ENCODE measurements at regions not wholly inside any gene's neighbourhood (a gene's known extent, or its start where the extent isn't known, plus 50 kb on each side); places are given as distances from the start of the nearest gene placed in this dataset.

DNA sequence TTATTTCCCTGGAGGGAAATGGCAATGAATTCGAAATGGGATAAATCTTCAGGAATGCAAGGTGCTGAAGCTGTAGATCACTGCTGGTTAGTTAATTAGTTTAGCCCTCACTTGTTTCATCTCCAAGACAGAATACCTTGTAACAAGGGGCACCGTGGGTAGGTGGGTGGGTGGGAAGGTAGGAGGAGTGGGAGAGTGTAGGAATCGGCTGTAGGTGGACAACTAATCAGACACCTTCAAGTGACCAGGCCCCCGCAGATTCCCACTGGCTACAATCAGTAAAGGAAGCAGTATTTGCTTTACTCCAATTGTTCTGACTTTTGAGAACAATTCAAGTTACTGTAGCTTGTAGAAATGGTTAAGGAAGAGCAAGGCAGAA, 293.7 kb downstream of the TLE1 start:
- H3K36me3 ChIP-seq, result no peaks in the 10 kb centered on the region
- H3K79me2 ChIP-seq (ENCODE audit: low read depth), result no peaks in the 10 kb centered on the region
- H3K4me1 ChIP-seq, result peaks cover 23% of the 10 kb centered on the region
- no peaks in the 10 kb centered on the region for H3K36me3 Mint-ChIP-seq
- peaks cover 9% of the 10 kb centered on the region for H3F3A ChIP-seq (ENCODE audit: low read depth)
- H3K9me3 Mint-ChIP-seq, result no peaks in the 10 kb centered on the region
- no peak overlapping the region for H3K27ac Mint-ChIP-seq
- DNase-seq (ENCODE audit: low spot score), result no peak
- no peaks in the 10 kb centered on the region for H3K27me3 ChIP-seq
- H2AFZ ChIP-seq (replicated peaks), result no peak overlapping the region
- H3K27ac ChIP-seq, result no peak overlapping the region
- H3K4me3 Mint-ChIP-seq, result no peak overlapping the region
- TF ChIP-seq EZH2 (IDR thresholded peaks at IDR 0.05), result no peak
- TF ChIP-seq, protein P1, sequence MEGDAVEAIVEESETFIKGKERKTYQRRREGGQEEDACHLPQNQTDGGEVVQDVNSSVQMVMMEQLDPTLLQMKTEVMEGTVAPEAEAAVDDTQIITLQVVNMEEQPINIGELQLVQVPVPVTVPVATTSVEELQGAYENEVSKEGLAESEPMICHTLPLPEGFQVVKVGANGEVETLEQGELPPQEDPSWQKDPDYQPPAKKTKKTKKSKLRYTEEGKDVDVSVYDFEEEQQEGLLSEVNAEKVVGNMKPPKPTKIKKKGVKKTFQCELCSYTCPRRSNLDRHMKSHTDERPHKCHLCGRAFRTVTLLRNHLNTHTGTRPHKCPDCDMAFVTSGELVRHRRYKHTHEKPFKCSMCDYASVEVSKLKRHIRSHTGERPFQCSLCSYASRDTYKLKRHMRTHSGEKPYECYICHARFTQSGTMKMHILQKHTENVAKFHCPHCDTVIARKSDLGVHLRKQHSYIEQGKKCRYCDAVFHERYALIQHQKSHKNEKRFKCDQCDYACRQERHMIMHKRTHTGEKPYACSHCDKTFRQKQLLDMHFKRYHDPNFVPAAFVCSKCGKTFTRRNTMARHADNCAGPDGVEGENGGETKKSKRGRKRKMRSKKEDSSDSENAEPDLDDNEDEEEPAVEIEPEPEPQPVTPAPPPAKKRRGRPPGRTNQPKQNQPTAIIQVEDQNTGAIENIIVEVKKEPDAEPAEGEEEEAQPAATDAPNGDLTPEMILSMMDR (IDR thresholded peaks at IDR 0.05), result no peak
- no peak for TF ChIP-seq EZH2phosphoT487 (IDR thresholded peaks at IDR 0.05)
- H3K9me3 ChIP-seq (ENCODE audit: low read depth), result no peaks in the 10 kb centered on the region
- peaks cover 4% of the 10 kb centered on the region for H3K27me3 Mint-ChIP-seq (ENCODE audit: insufficient read depth, low read depth)
- no peak overlapping the region for H3K4me3 ChIP-seq
- H3K9ac ChIP-seq, result no peak overlapping the region
- peaks cover 21% of the 10 kb centered on the region for H3K4me1 Mint-ChIP-seq
- H3K4me2 ChIP-seq, result no peak overlapping the region
- no peaks in the 10 kb centered on the region for H4K20me1 ChIP-seq (ENCODE audit: low read depth)

DNA sequence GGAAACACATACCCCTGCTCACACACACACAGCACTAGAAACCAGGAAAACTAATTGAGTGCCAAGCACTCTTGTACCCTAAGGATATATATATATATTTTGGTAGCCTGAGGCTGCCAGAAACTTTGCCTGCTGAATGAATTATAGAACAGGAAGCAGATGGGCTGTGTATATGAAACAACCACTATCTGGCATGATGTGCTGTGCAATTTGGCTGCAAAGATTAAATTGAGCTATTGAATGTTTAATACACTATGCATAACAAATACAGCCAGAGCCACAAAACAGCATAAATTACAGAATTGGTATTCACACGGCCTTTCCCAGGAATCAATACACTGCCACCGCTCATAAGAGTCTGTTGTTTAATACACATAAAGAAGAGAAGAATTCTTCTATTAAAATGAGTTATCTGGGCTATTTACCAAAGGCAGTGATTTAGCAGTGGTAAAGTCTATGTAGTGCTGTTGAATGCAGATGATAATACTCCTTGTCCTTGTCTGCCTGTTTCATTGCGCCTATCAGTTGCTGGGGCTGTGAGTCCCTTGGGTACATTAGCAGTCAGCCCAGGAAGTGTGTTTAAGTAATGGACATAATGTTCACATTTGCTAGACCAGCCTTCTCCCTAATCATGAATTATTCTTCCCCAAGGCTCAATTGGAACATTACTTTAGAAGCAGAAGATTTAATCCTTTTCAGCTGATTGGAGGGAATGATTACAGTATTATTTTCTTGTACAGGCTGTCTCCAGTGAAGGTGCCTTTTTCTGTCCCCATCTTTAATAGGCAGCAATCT, 294.3 kb downstream of the TLE1 start:
- peaks cover 24% of the 10 kb centered on the region for H3K4me1 Mint-ChIP-seq
- no peak overlapping the region for H3K4me3 Mint-ChIP-seq
- peaks cover 9% of the 10 kb centered on the region for H3F3A ChIP-seq (ENCODE audit: low read depth)

DNA sequence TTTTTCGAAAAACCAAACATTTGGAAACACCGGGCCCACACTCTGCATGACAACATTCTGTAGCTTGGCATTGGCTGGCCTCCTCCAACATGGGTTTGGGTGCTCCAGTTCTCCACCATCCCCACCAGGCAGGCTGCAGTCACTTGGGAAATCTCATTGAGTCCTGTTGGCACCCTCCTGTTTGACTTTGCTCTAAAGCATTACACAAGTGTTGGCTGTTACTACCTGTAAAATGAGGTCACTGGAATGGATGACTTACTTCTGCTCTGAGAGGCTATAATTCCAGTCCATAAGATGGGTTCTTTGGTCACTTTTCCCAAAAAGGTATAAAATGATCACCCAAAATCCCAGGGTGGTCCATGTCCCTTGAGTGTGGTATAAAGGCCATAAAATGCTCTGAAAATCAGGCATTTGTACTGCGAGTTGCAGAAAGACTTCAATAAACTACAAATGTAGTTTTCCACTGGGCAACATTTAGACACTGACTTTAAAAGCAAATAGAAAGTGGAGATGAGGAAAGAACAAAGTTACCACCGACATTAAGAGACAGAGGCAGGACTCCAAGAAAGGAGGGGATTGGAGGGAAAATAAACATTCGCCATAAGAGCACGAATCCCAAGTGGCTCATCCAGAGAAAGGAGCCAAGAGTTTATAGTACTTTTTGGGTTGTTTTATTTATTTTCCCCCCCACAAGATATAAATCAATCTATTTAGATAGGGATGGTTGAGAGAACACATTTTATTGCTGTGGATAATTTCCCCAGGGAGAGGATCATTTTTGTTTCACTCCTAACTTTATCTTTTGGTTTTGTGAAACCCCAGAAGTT, 295.1 kb downstream of the TLE1 start:
- no peaks in the 10 kb centered on the region for H3K36me3 ChIP-seq
- Mint-ChIP-seq H3K4me3 (no peak overlapping the region), H3K9me3 (no peaks in the 10 kb centered on the region), H3K27me3 (ENCODE audit: insufficient read depth, low read depth) (peaks cover 9% of the 10 kb centered on the region), H3K27ac (no peak overlapping the region), H3K36me3 (no peaks in the 10 kb centered on the region), H3K4me1 (peaks cover 32% of the 10 kb centered on the region)
- H3K4me3 ChIP-seq, result no peak overlapping the region
- H2AFZ ChIP-seq (replicated peaks), result no peak overlapping the region
- no peak for DNase-seq (ENCODE audit: low spot score)
- no peaks in the 10 kb centered on the region for H3K27me3 ChIP-seq
- peaks cover 23% of the 10 kb centered on the region for H3K4me1 ChIP-seq
- no peak for TF ChIP-seq EZH2 (IDR thresholded peaks at IDR 0.05)
- no peak for TF ChIP-seq EZH2phosphoT487 (IDR thresholded peaks at IDR 0.05)
- TF ChIP-seq, protein P1 (IDR thresholded peaks at IDR 0.05), result no peak
- no peak overlapping the region for H3K9ac ChIP-seq
- H3K27ac ChIP-seq, result no peak overlapping the region
- no peaks in the 10 kb centered on the region for H3K79me2 ChIP-seq (ENCODE audit: low read depth)
- no peaks in the 10 kb centered on the region for H4K20me1 ChIP-seq (ENCODE audit: low read depth)
- H3K9me3 ChIP-seq (ENCODE audit: low read depth), result no peaks in the 10 kb centered on the region
- H3K4me2 ChIP-seq, result no peak overlapping the region
- H3F3A ChIP-seq (ENCODE audit: low read depth), result peaks cover 9% of the 10 kb centered on the region

More for the DNA sequence above, 294.3 kb downstream of the TLE1 start:
- DNase-seq (ENCODE audit: low spot score), result no peak
- H3K36me3 ChIP-seq, result no peaks in the 10 kb centered on the region
- H4K20me1 ChIP-seq (ENCODE audit: low read depth), result no peaks in the 10 kb centered on the region
- H3K36me3 Mint-ChIP-seq, result no peaks in the 10 kb centered on the region
- H3K9me3 Mint-ChIP-seq, result no peaks in the 10 kb centered on the region
- H3K4me3 ChIP-seq, result no peak overlapping the region
- no peaks in the 10 kb centered on the region for H3K79me2 ChIP-seq (ENCODE audit: low read depth)
- no peak for TF ChIP-seq EZH2phosphoT487 (IDR thresholded peaks at IDR 0.05)
- TF ChIP-seq EZH2 (IDR thresholded peaks at IDR 0.05), result no peak
- TF ChIP-seq, protein P1 (IDR thresholded peaks at IDR 0.05), result no peak
- H3K27ac ChIP-seq, result no peak overlapping the region
- no peaks in the 10 kb centered on the region for H3K27me3 ChIP-seq
- H3K27ac Mint-ChIP-seq, result peak overlapping the region; percentile 28
- no peaks in the 10 kb centered on the region for H3K9me3 ChIP-seq (ENCODE audit: low read depth)
- peaks cover 4% of the 10 kb centered on the region for H3K27me3 Mint-ChIP-seq (ENCODE audit: insufficient read depth, low read depth)
- H2AFZ ChIP-seq (replicated peaks), result no peak overlapping the region
- no peak overlapping the region for H3K4me2 ChIP-seq
- H3K9ac ChIP-seq, result no peak overlapping the region
- H3K4me1 ChIP-seq, result peaks cover 23% of the 10 kb centered on the region

Data from neural progenitor cell (in vitro differentiated cells).